Right lobe of liver (tissue), 6 donors: ENCODE measurements at regions not wholly inside any gene's neighbourhood (a gene's known extent, or its start where the extent isn't known, plus 50 kb on each side); places are given as distances from the start of the nearest gene placed in this dataset.

Source experiments
- ATAC-seq, 4 donors: fragments of 200-7000 bp; cut with Tn5 transposase; one replicate each; pipeline ENCODE4 v1.9.1; 2020; ENCODE audit warnings: mild to moderate bottlenecking in 4 of 4, moderate library complexity in 4 of 4
- DNase-seq, 3 donors: peaks; one replicate each; pipeline ENCODE4 v3.0.0-alpha.2; 2020
- H3K27ac ChIP-seq, 3 donors: fragments of 200-600 bp; one replicate each; pipeline ENCODE4 v1.8.0; 2022
- H3K27me3 ChIP-seq, 2 donors: fragments of 200-600 bp; one replicate each; pipeline ENCODE4 v1.8.0; 2022
- H3K36me3 ChIP-seq, 4 donors: fragments of 200-600 bp; sonication (generic) in 1 of 4; one replicate each; pipeline versions ENCODE4 v1.5.1 to v1.8.0; 2017 to 2022; ENCODE audit warnings: control low read depth in 1 of 4
- H3K4me1 ChIP-seq, 4 donors: fragments of 200-600 bp; sonication (generic) in 1 of 4; one replicate each; pipeline versions ENCODE4 v1.5.1 to v1.8.0; 2017 to 2022; ENCODE audit warnings: control low read depth in 1 of 4
- H3K4me3 ChIP-seq, 3 donors: fragments of 200-600 bp; one replicate each; pipeline ENCODE4 v1.8.0; 2022
- H3K9me3 ChIP-seq, 4 donors: fragments of 200-600 bp; sonication (generic) in 1 of 4; one replicate each; pipeline versions ENCODE4 v1.5.1 to v1.8.0; 2017 to 2022; ENCODE audit warnings: control low read depth in 1 of 4
- POLR2A ChIP-seq: fragments of 450-650 bp; IDR thresholded peaks from one replicate; pipeline ENCODE4 v1.6.1; 2017; ENCODE audit warnings: antibody characterized with exemption, mild to moderate bottlenecking
- WGBS: methylation state at CpG from one replicate; pipeline ENCODE4 v1.1.6; 2018; ENCODE audit warnings: low coverage, low lambda C conversion rate; ENCODE audit not compliant: insufficient coverage; ENCODE audit errors: missing lambda C conversion rate; 5-methylcytosine and 5-hydroxymethylcytosine counted together
- intact Hi-C, 2 donors: fragments of 100-400 bp; cut with DNase I; formaldehyde crosslinking; loops; one replicate each; pipeline versions ENCODE4 v1.11.2 to v1.14.1; 2022
- TF ChIP-seq, protein P1 (sequence below), 4 donors: fragments of 200-600 bp in 3 of 4; fragments of 450-650 bp in 1 of 4; IDR thresholded peaks; one replicate each; pipeline versions ENCODE4 v1.5.1 to v1.8.0; 2016 to 2022; ENCODE audit warnings: antibody characterized with exemption in 4 of 4, mild to moderate bottlenecking in 2 of 4
- donor health status: DM: no; HTN: yes; CAD: no.
- donor health status: DM: no; HTN: no; CAD: no.
- donor health status: DM: no; HTN: no; CAD: no.
- donor health status: DM: no; HTN: yes; CAD: no.
- donor health status: DM: no; HTN: yes; CAD: no.

DNA sequence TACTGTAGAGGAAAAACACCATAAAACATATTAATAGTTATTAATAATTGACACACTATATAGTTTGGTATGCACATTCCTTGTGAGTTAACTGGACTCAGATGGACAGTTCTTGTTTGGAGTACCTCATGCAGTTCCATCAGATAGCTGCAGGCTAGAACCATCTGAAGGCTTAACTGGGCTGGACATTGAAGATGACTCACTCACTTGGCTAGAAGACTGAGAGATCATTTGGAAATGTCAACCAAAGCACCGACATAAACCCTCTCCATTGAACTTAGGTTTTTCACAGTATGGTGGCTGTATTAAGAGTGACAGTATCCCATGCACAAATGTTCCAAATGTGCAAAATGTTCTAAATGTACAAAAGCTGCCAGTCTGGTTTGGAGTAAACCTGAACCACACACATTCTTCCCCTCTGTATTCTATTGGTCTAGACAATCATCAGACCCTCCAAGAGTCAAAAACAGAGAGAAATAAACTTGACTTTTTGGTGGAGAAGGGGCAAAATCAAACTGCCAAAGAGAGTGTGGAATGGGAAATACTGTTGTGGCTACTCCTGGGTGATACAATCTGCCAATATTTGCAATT is 708.4 kb downstream of the KCNT2 start:
- WGBS, result 20% methylated on average over 1 of the region's 1 CpG
- intact Hi-C loops, result no loop called here
- no peaks in the 10 kb centered on the region for H3K27me3 ChIP-seq
- ATAC-seq, result no peak
- no peak for DNase-seq
- H3K4me1 ChIP-seq, result no peaks in the 10 kb centered on the region
- no peaks in the 10 kb centered on the region for H3K36me3 ChIP-seq
- H3K9me3 ChIP-seq, result no peaks in the 10 kb centered on the region
- H3K27ac ChIP-seq, result no peak overlapping the region
- TF ChIP-seq, protein P1, sequence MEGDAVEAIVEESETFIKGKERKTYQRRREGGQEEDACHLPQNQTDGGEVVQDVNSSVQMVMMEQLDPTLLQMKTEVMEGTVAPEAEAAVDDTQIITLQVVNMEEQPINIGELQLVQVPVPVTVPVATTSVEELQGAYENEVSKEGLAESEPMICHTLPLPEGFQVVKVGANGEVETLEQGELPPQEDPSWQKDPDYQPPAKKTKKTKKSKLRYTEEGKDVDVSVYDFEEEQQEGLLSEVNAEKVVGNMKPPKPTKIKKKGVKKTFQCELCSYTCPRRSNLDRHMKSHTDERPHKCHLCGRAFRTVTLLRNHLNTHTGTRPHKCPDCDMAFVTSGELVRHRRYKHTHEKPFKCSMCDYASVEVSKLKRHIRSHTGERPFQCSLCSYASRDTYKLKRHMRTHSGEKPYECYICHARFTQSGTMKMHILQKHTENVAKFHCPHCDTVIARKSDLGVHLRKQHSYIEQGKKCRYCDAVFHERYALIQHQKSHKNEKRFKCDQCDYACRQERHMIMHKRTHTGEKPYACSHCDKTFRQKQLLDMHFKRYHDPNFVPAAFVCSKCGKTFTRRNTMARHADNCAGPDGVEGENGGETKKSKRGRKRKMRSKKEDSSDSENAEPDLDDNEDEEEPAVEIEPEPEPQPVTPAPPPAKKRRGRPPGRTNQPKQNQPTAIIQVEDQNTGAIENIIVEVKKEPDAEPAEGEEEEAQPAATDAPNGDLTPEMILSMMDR (IDR thresholded peaks at IDR 0.05), result no peak
- TF ChIP-seq POLR2A, result no peak
- no peak overlapping the region for H3K4me3 ChIP-seq

DNA sequence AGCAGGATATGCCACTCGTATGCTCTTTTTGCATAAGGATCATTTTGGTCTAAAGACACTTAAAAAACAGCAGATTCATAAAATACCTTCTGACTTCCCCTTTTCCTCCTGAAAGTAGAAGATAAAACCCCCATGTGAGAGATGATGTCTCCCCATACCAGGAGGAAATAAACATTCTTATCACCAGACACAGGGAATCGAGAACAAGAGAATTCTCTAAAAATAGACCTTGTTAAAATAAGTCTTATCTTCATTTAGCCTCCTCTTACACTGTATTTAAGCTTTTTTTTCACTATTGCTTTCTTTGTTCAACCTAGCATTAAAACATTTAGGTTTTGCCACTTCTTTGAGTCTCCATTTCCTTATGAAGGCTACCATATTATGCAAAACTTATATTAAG is 709.3 kb downstream of the KCNT2 start:
- DNase-seq (no peak), ATAC-seq (no peak)
- H3K36me3 ChIP-seq, result no peaks in the 10 kb centered on the region
- H3K4me1 ChIP-seq, result no peaks in the 10 kb centered on the region
- H3K9me3 ChIP-seq, result no peaks in the 10 kb centered on the region
- WGBS, result 2% methylated on average over 2 of the region's 2 CpGs
- H3K27me3 ChIP-seq, result no peaks in the 10 kb centered on the region
- intact Hi-C loops, result no loop called here
- no peak overlapping the region for H3K4me3 ChIP-seq
- TF ChIP-seq POLR2A, result no peak
- TF ChIP-seq, protein P1 (IDR thresholded peaks at IDR 0.05), result no peak
- no peak overlapping the region for H3K27ac ChIP-seq

DNA sequence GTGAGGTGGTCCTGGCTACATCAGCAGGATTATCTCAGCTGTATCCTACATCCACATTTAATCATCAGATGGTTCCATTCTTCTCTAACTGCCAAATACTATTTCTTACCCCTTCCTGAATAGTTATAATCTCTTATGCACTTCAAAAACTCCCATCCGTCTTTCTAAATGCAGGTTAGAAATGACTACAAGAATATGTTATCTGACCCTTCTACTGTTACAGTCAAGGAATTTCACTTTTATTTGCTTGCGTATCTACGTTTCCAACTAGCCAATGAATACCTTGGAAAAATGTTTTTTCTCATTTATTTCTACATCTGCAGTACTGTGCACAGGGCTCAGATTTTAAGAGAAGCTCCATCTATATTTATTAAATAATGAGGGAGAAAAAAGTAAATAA is 709.9 kb downstream of the KCNT2 start:
- Histone ChIP-seq H3K27ac (no peak overlapping the region), H3K4me1 (no peaks in the 10 kb centered on the region), H3K27me3 (no peaks in the 10 kb centered on the region), H3K36me3 (no peaks in the 10 kb centered on the region), H3K4me3 (no peak overlapping the region), H3K9me3 (no peaks in the 10 kb centered on the region)
- 42% methylated on average over 3 of the region's 3 CpGs for WGBS
- TF ChIP-seq, protein P1 (IDR thresholded peaks at IDR 0.05), result no peak
- TF ChIP-seq POLR2A, result no peak
- no peak for ATAC-seq
- intact Hi-C loops, result no loop called here
- DNase-seq, result no peak

DNA sequence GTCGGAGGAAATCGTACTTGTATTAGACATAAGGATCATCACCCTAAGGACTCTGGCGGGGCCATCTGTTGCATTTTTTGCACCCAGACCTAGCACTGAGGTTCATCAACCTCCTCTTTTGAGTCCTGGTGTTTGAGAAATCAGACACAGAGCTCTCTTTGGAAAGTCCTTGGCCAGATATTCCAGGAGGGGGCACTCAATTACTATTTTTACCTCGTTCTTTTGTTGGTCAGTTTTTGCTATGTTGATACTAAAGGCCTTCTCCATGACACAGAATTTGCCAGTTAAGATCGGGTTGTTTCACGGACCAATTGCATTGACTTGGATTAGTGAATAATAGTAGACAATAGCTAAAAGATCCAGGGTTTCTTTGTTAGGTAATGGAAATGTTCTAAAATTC is 711.2 kb downstream of the KCNT2 start:
- Histone ChIP-seq H3K9me3 (no peaks in the 10 kb centered on the region), H3K27me3 (no peaks in the 10 kb centered on the region), H3K27ac (no peak overlapping the region), H3K4me3 (no peak overlapping the region), H3K36me3 (no peaks in the 10 kb centered on the region), H3K4me1 (no peaks in the 10 kb centered on the region)
- WGBS, result 70% methylated on average over 6 of the region's 6 CpGs
- ATAC-seq (no peak), DNase-seq (no peak)
- intact Hi-C loops, result no loop called here
- TF ChIP-seq, protein P1 (IDR thresholded peaks at IDR 0.05), result no peak
- TF ChIP-seq POLR2A, result no peak

DNA sequence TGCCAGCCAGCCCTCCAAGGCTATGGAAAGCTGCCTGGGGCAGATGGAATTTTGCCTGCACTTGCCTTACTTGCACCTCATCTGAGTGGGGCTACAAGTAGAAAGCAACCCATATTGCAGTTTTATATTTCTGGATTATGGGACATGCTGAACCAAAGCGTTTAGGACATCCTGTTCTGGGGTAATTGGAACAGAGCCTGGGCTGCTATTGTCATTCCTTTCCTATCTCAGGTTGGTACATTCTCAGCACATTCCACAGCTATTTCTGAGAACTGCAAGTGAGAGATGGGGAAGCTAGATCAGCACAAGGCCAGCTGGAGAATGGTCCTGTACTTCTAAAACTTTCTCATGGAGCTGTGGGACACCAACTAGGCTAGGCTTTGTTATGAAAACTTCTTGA is 713.8 kb downstream of the KCNT2 start:
- Histone ChIP-seq H3K4me3 (no peak overlapping the region), H3K4me1 (no peaks in the 10 kb centered on the region), H3K27me3 (no peaks in the 10 kb centered on the region), H3K9me3 (no peaks in the 10 kb centered on the region), H3K36me3 (no peaks in the 10 kb centered on the region), H3K27ac (no peak overlapping the region)
- no peak for DNase-seq
- 20% methylated on average over 1 of the region's 1 CpG for WGBS
- TF ChIP-seq, protein P1 (IDR thresholded peaks at IDR 0.05), result no peak
- no peak for TF ChIP-seq POLR2A
- peak in 3 of 4 donors; percentile 35 to 47 (median 42) for ATAC-seq
- intact Hi-C loops, result no loop called here
